ENCODE measurements at regions not wholly inside any gene's neighbourhood (a gene's known extent, or its start where the extent isn't known, plus 50 kb on each side); places are given as distances from the start of the nearest gene placed in this dataset.

DNA sequence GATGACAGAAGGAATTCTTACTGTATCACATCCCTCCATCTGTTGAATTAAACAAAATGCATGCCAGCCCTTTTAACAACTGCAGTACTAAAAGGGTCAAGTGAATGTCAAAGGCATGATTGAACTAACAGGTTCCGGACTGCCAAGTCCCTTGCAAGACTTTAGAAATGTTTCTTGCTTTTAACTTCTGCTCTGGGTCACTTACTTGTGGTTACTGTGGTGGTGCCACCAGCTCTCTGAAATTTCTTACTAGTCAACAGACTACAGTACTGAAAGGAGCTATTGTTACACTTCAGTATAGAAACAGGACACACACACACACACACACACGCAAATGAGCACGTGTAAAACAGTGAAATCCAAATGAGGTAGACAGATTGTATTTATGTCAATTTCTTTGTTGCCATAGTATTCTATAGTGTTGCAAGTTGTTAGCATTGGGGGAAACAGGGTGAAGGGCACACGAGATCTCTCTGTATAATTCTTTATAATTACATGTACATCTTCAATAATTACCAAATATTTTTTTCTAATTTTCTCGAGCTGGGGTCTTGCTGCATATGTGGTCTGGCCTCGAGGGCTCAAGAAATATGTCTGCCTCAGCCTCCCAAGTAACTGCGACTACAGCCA is 79.9 kb upstream of the SLC25A26 start:
- Mint-ChIP-seq H3K4me1 (no peaks in the 10 kb centered on the region), H3K36me3 (ENCODE audit: low read depth) (no peaks in the 10 kb centered on the region), H3K27ac (no peak overlapping the region), H3K4me3 (no peak overlapping the region), H3K27me3 (no peaks in the 10 kb centered on the region), H3K9me3 (no peaks in the 10 kb centered on the region)
- intact Hi-C loops (cut with micrococcal nuclease) = no loop called here
- DNase-seq = no peak

DNA sequence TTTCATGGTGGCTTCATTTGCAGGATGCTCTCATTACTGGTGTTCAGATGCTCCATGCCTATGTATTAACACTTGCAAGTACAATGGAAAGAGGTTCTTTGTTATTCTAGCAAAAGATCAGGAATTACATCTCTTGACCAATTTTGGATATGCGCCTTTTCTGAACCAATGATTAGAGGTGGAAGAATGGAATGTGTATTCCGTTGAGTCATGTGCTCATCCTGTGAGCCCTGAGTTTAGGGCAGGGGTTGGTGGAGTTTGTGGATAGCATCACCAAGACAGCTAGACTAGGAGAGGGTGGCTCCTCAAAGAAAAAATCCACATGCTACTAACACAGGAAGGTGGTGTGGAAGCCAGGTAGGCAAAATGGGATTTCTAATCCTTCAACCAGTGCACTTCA is 80.7 kb upstream of the SLC25A26 start:
- H3K4me1 Mint-ChIP-seq = no peaks in the 10 kb centered on the region

DNA sequence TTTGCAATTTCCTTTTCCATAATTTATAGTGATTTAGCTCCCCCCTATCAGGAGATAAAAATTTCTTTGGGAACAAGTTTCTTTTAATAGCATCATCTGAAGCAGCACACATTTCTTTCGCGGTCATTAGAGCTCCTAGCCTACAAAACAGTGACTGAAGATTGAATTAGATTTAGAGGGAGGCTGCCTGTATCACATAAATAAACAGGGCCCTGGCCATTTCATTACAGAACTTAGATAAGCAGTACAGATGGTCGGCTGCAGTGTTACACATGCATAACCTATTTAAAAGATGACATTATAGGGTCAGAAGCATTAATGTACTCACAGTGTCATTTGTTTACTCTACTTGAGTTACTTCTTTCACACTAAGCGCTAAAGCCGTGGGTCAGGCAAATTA is 81.4 kb upstream of the SLC25A26 start:
- Mint-ChIP-seq H3K27me3 (no peaks in the 10 kb centered on the region), H3K4me1 (no peaks in the 10 kb centered on the region), H3K4me3 (no peak overlapping the region), H3K36me3 (ENCODE audit: low read depth) (no peaks in the 10 kb centered on the region), H3K27ac (no peak overlapping the region), H3K9me3 (no peaks in the 10 kb centered on the region)
- intact Hi-C loops (cut with micrococcal nuclease) = loop anchor here (2.0 kb wide), 1 partner anchor 355 kb away; no protein-coding TSS in a partner anchor
- DNase-seq = no peak

More for the DNA sequence above, 80.7 kb upstream of the SLC25A26 start:
- H3K9me3 Mint-ChIP-seq = no peaks in the 10 kb centered on the region
- H3K36me3 Mint-ChIP-seq (ENCODE audit: low read depth) = no peaks in the 10 kb centered on the region
- intact Hi-C loops (cut with micrococcal nuclease) = no loop called here
- DNase-seq = no peak
- H3K4me3 Mint-ChIP-seq = no peak overlapping the region
- no peak overlapping the region for H3K27ac Mint-ChIP-seq
- no peaks in the 10 kb centered on the region for H3K27me3 Mint-ChIP-seq

DNA sequence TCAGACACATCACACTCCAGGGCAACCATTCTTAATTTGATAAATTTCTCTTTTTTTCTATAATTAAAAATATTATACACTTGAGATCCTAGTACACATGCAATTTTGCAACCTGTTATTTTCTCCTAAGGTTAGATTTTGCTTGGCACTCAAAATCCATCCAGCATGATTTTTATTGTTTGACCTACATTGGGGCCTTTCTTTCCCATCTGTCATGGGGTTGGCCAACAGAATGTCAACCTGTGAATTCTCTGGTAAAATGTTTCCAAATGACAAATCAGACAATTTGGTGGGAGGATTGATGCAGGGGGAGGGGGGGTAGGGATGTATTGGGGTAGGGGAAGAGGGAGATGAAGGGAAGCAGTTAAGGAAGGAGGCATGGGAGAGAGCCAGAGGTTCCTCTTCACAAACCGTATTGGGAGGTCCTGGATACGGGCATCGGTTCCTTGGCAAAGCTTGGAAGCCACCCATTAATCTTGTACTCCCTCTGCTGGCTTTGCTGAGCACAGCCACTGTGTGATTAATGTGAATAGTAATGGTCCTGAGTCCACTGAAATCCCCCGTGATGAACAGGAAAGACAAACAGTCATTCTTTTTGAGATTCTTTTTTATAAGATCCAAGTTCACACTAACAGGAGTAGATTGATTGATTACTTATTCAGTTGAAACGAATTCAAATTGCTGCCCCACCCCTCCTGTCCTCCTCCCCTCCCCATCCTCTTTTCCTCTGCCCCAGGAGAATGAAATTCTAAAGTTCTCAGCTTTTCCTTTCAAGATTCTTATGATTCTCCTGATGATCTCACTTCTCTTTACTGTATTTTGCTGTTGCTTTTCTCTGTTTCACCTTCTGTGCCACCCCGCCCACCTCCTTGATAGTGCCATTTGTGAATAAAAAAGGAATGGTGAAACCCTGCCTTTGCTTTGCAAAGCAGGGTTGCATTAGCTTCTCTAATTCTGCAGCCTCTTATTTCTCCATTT is 82.2 kb upstream of the SLC25A26 start:
- DNase-seq = peak; percentile 64
- Mint-ChIP-seq H3K4me1 (no peaks in the 10 kb centered on the region), H3K36me3 (ENCODE audit: low read depth) (no peaks in the 10 kb centered on the region), H3K27ac (no peak overlapping the region), H3K4me3 (no peak overlapping the region), H3K27me3 (no peaks in the 10 kb centered on the region), H3K9me3 (no peaks in the 10 kb centered on the region)
- intact Hi-C loops (cut with micrococcal nuclease) = loop anchor here (2.0 kb wide), 1 partner anchor 354 kb away; no protein-coding TSS in a partner anchor

DNA sequence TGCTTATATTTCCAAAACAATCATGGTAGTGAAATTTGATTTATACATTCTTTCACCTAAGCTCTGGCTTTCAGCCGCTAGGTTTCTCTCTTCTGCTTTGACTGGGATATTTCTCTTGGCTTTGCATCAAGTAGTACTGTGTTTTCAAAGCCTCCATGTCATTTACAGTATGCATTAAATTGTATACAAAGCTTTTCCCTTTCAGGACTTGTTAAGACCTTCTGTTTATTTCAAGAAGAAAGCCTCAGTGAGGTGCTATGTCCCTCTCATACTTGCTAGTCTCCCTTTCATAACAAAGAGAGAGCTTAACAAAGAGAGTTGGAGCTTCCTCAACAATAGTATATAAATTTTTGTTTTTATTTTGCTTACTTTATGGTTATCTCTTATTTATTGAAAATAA is 84.2 kb upstream of the SLC25A26 start:
- Mint-ChIP-seq H3K9me3 (no peaks in the 10 kb centered on the region), H3K36me3 (ENCODE audit: low read depth) (no peaks in the 10 kb centered on the region), H3K27me3 (no peaks in the 10 kb centered on the region), H3K27ac (no peak overlapping the region), H3K4me1 (no peaks in the 10 kb centered on the region), H3K4me3 (no peak overlapping the region)
- DNase-seq = no peak
- intact Hi-C loops (cut with micrococcal nuclease) = no loop called here

DNA sequence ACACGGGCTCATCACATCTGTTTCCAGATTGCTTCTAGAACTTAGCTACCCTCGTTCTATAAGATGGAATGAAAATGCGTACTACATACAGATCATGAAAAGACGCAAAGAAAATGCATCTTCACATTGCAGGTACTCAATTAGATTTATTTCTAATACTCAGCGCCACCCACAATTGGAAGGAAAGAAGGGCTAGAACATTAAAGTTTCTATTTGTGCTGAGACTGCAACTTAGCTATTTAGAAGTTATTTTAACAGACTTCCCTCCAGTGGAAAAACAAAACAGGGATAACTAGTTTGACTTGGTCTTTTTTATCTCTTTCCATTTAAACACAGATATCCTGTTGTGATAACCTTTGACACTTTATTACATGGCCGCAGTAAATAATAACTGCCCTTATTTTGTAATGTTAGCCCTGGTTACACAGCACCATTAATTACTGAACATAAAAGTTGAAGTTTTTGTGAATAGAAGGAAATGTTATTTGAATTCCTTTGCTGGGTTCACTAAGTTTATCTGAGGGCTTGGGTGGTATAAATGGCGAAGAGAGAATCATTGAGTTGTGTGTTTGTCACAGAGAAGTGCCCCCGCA is 86.9 kb upstream of the SLC25A26 start:
- Mint-ChIP-seq H3K9me3 (no peaks in the 10 kb centered on the region), H3K27me3 (no peaks in the 10 kb centered on the region), H3K36me3 (ENCODE audit: low read depth) (no peaks in the 10 kb centered on the region), H3K4me3 (no peak overlapping the region), H3K4me1 (no peaks in the 10 kb centered on the region), H3K27ac (no peak overlapping the region)
- intact Hi-C loops (cut with micrococcal nuclease) = no loop called here
- no peak for DNase-seq

DNA sequence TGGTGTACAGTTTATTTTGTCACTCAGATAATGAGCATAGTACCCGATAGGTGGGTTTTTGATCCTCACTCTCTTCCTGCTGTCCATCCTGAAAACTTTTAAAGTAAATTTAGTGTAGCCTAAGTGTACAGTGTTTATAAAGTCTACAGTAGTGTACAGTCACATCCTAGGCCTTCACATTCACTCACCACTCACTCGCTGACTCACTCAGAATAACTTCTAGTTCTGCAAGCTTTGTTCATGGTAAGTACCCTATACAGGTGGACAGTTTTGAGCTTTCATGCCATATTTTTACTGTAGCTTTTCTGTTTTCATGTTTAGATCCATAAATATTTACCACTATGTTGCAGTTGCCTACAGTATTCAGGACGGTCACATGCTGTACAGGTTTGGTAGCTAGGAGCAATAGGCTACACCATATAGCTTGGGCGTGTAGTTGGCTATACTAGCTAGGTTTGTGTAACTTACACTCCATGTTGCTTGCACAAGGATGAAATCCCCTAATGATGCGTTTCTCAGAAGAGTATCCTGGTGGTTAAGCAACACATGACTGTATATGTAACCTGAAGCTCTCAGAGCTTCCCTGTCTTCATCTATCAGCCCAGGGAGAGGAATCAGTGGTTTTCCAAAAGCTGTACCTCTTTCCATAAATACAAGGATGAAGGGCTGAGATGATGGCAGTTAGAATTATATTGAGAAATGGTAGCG is 87.6 kb upstream of the SLC25A26 start:
- Mint-ChIP-seq H3K4me3 (no peak overlapping the region), H3K27me3 (no peaks in the 10 kb centered on the region), H3K4me1 (no peaks in the 10 kb centered on the region), H3K9me3 (no peaks in the 10 kb centered on the region), H3K36me3 (ENCODE audit: low read depth) (no peaks in the 10 kb centered on the region), H3K27ac (no peak overlapping the region)
- intact Hi-C loops (cut with micrococcal nuclease) = no loop called here
- no peak for DNase-seq

DNA sequence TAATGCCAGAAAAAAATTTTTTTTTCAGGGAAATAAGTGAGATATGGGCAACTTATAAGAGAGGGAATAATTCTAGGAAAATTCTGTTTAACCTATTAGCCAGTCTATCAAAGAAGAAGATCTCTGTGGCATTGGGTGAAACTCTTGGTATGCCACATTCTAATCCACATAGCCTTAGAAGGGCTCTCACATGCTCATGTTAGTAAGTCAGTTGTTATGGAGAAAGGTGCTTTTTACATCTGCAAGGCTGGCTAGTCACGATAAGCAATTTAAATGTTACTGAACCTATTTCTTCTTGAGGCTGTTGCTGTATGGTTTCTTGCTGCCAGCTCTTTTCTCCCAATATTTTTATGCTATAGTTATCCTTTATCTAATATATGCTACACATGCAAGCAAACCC is 89.9 kb upstream of the MAGI1 start:
- Mint-ChIP-seq H3K4me3 (no peak overlapping the region), H3K9me3 (no peaks in the 10 kb centered on the region)
- intact Hi-C loops (cut with micrococcal nuclease) = no loop called here

DNA sequence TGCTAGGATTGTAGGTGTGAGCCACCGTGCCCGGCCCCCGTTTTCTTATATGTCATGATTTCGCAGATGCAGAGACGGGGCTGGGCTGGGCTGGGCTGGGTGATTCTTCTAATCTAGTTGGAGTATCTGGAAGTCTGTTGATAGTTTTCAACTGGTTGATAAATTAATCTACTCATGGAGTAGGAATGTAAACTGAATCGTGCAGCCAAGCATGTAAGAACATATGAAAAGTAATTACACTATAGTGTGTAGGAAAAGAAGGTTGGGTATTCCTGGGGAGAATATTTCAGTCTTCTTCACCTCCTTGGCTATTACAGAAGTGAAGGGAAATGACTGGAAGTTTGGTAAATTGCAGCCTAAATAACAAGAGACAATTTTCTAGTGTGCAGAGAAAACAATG is 82.6 kb upstream of the MAGI1 start:
- no peaks in the 10 kb centered on the region for H3K36me3 Mint-ChIP-seq (ENCODE audit: low read depth)
- no peak for DNase-seq
- no peak overlapping the region for H3K27ac Mint-ChIP-seq
- H3K27me3 Mint-ChIP-seq = no peaks in the 10 kb centered on the region
- no peaks in the 10 kb centered on the region for H3K4me1 Mint-ChIP-seq
- intact Hi-C loops (cut with micrococcal nuclease) = no loop called here
- no peak overlapping the region for H3K4me3 Mint-ChIP-seq
- no peaks in the 10 kb centered on the region for H3K9me3 Mint-ChIP-seq

More for the DNA sequence above, 89.9 kb upstream of the MAGI1 start:
- Mint-ChIP-seq H3K4me1 (no peaks in the 10 kb centered on the region), H3K36me3 (ENCODE audit: low read depth) (no peaks in the 10 kb centered on the region), H3K27ac (no peak overlapping the region), H3K27me3 (no peaks in the 10 kb centered on the region)
- no peak for DNase-seq

DNA sequence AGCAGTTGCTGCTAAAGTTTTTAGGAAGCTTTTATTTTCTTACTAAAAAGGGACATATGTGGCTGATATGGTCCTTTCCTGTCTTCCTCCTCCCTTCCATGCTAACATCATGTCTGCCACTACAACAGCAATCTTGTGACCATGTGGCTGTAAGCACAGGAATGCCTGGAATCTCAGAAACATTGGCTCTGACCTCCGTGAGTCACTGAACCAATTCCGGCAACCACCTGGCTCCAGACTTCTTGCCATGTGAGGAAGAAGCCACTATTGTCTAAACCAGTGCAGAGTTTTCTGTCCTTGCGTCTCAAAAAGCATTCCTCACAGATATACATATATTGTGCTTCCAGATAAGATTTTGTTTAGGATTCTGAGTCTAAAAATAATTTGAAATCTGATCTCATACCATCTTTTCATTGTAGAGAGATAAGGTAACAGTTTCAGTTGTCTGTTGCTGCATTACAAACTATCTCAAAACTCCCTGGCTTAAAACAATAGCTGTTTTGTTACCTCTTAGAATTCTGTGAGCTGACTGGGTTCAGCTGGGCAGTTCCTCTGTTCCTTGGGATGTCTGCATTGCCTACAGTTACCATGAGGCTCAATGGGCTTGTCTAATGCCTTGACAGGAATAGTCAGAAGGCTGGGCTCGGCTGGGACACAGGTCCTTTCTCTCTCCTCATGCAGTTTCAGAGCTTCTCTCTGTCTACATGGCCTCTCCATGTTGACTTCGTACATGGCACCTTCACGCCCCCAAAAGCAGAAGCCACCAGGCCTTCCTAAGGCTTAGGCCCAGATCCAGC is 77.3 kb upstream of the MAGI1 start:
- no peaks in the 10 kb centered on the region for H3K27me3 Mint-ChIP-seq
- H3K27ac Mint-ChIP-seq = no peak overlapping the region
- no peaks in the 10 kb centered on the region for H3K9me3 Mint-ChIP-seq
- DNase-seq = no peak
- no peaks in the 10 kb centered on the region for H3K4me1 Mint-ChIP-seq
- H3K4me3 Mint-ChIP-seq = no peak overlapping the region
- intact Hi-C loops (cut with micrococcal nuclease) = no loop called here
- H3K36me3 Mint-ChIP-seq (ENCODE audit: low read depth) = no peaks in the 10 kb centered on the region

DNA sequence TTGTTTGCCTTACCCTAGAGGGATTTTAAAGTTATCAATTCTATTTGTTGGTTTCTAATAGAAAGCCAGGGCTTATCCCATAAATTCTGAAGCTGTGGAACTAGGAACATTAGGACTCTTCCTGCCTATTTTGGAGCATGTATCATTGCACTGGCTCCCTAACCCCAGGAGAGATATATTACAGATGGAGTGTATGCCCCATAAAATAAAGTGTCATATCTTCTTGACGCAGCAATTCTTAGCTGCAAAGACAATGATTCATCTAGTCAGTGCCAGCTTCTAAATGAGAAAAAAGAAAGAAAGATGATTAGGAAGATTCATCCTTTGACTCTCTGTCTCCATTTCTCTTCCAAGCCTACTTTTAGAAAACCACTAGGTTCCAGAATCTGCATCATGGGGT is 74.8 kb upstream of the MAGI1 start:
- intact Hi-C loops (cut with micrococcal nuclease) = no loop called here
- DNase-seq = no peak

DNA sequence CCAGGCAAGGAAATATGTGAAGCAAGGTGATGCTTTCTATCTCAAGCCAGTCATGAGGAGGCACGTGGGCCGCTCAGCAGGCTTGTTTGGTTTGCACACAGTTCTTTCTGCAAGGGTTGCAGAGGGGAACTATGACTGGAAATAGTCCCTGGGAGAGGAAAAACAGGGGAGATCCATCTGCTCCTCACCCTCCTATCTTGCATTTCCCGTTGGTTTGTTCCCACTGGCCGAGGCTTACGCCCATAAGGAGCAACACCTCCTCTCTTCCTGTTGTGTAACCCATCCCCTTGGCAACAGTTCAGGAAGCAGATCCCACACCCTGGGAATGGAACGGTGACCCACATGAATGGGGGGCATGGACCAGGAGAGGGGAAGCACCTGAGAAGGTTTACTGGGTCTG is 72.1 kb upstream of the MAGI1 start:
- Mint-ChIP-seq H3K27me3 (no peaks in the 10 kb centered on the region), H3K9me3 (no peaks in the 10 kb centered on the region), H3K4me1 (no peaks in the 10 kb centered on the region), H3K4me3 (no peak overlapping the region), H3K36me3 (ENCODE audit: low read depth) (no peaks in the 10 kb centered on the region), H3K27ac (no peak overlapping the region)
- intact Hi-C loops (cut with micrococcal nuclease) = no loop called here
- DNase-seq = no peak

More for the DNA sequence above, 74.8 kb upstream of the MAGI1 start:
- Mint-ChIP-seq H3K27ac (no peak overlapping the region), H3K9me3 (no peaks in the 10 kb centered on the region), H3K27me3 (no peaks in the 10 kb centered on the region), H3K36me3 (ENCODE audit: low read depth) (no peaks in the 10 kb centered on the region), H3K4me1 (no peaks in the 10 kb centered on the region), H3K4me3 (no peak overlapping the region)

DNA sequence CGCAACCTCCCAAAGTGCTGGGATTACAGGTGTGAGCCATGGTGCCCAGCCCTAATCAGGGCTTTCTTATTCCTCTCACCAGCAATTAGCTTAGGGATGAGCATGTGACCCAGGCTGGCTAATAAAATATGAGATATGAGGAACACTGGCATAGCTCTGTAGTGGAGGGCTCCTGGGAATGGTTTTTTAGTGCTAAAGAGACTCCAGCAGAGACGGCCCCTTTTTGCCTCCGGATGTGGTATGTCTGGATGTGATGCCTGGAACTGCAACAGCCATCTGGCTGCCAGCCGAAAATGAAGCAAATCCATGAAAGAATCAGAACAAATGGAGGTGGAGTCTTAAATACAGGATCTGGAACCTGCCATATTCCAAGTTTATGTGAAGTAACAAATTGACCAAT is 69.1 kb upstream of the MAGI1 start:
- DNase-seq = no peak

More for the DNA sequence above, 69.1 kb upstream of the MAGI1 start:
- no peaks in the 10 kb centered on the region for H3K4me1 Mint-ChIP-seq
- no peak overlapping the region for H3K4me3 Mint-ChIP-seq
- H3K36me3 Mint-ChIP-seq (ENCODE audit: low read depth) = no peaks in the 10 kb centered on the region
- intact Hi-C loops (cut with micrococcal nuclease) = no loop called here
- no peaks in the 10 kb centered on the region for H3K27me3 Mint-ChIP-seq
- no peak overlapping the region for H3K27ac Mint-ChIP-seq
- H3K9me3 Mint-ChIP-seq = no peaks in the 10 kb centered on the region

Measured in activated CD4-positive, alpha-beta T cell treated with anti-CD3 and anti-CD28 coated beads, Interleukin-2, amount 10 ng/mL, durations not matched to agents 24 days and 14 days (primary cell).